Loucy (cell line): ENCODE measurements at regions not wholly inside any gene's neighbourhood (a gene's known extent, or its start where the extent isn't known, plus 50 kb on each side); places are given as distances from the start of the nearest gene placed in this dataset.
"Not testable (repeated sequence)": the region's sequence is repeated elsewhere in the genome, so short reads cannot be mapped to it uniquely, and the experiment has no call there.

Source experiments
- H2AFZ ChIP-seq: fragments of 200-600 bp; sonication (generic); 2 replicates; pipeline ENCODE4 v1.6.0; 2016; ENCODE audit warnings: antibody characterized with exemption, mild to moderate bottlenecking, low read length, moderate library complexity
- H3F3A ChIP-seq: fragments of 200-600 bp; 2 replicates; pipeline ENCODE4 v1.6.0; 2016; ENCODE audit warnings: antibody characterized with exemption, low read depth, mild to moderate bottlenecking
- H3K27me3 ChIP-seq: fragments of 200-600 bp; sonication (generic); 2 replicates; pipeline ENCODE4 v1.6.1; 2014; ENCODE audit warnings: low read length, mild to moderate bottlenecking; ENCODE audit not compliant: insufficient read depth, poor library complexity, severe bottlenecking
- H3K36me3 ChIP-seq: fragments of 200-600 bp; sonication (generic); 2 replicates; pipeline ENCODE4 v1.6.1; 2016; ENCODE audit warnings: low read length; ENCODE audit not compliant: insufficient read depth
- H3K4me1 ChIP-seq: fragments of 200-600 bp; sonication (generic); 2 replicates; pipeline ENCODE4 v1.5.1; 2014; ENCODE audit warnings: low read length, mild to moderate bottlenecking; ENCODE audit not compliant: insufficient read depth, poor library complexity, severe bottlenecking
- H3K4me2 ChIP-seq: fragments of 200-600 bp; sonication (generic); 2 replicates; pipeline ENCODE4 v1.6.0; 2014; ENCODE audit warnings: antibody characterized with exemption, low read length, low read depth, mild to moderate bottlenecking; ENCODE audit not compliant: poor library complexity, severe bottlenecking
- H3K4me3 ChIP-seq: fragments of 200-600 bp; sonication (generic); 2 replicates; pipeline ENCODE4 v1.5.1; 2014; ENCODE audit warnings: low read length, mild to moderate bottlenecking, mixed read lengths; ENCODE audit not compliant: poor library complexity, severe bottlenecking
- H3K79me2 ChIP-seq: fragments of 200-600 bp; sonication (generic); 2 replicates; pipeline ENCODE4 v1.6.1; 2014; ENCODE audit warnings: low read length; ENCODE audit not compliant: insufficient read depth
- H3K9ac ChIP-seq: fragments of 200-600 bp; sonication (generic); 2 replicates; pipeline ENCODE4 v1.6.0; 2014; ENCODE audit warnings: mild to moderate bottlenecking, low read depth, low read length, moderate library complexity; ENCODE audit not compliant: poor library complexity, severe bottlenecking
- H3K9me2 ChIP-seq: fragments of 200-600 bp; sonication (generic); replicated peaks from 2 replicates; pipeline ENCODE4 v1.6.1; 2016; ENCODE audit warnings: low read depth, low read length, mixed read lengths
- H3K9me3 ChIP-seq: fragments of 200-600 bp; sonication (generic); 2 replicates; pipeline ENCODE4 v1.6.1; 2014; ENCODE audit warnings: mild to moderate bottlenecking, antibody characterized with exemption, low read length, low read depth; ENCODE audit not compliant: insufficient read depth
- H4K20me1 ChIP-seq: fragments of 200-600 bp; sonication (generic); 2 replicates; pipeline ENCODE4 v1.6.0; 2014; ENCODE audit warnings: antibody characterized with exemption, low read length, mild to moderate bottlenecking; ENCODE audit not compliant: insufficient read depth, poor library complexity, severe bottlenecking
- EZH2phosphoT487 ChIP-seq: fragments of 200-600 bp; IDR thresholded peaks from 2 replicates; pipeline ENCODE4 v1.6.1; 2018; ENCODE audit warnings: antibody characterized with exemption, mild to moderate bottlenecking, moderate library complexity, borderline replicate concordance
- TF ChIP-seq, protein P1 (sequence below): fragments of 200-600 bp; sonication (generic); conservative IDR thresholded peaks from 2 replicates; pipeline ENCODE4 v1.5.1; 2014; ENCODE audit warnings: mild to moderate bottlenecking, antibody characterized with exemption, low read length

- TF ChIP-seq, protein P1, sequence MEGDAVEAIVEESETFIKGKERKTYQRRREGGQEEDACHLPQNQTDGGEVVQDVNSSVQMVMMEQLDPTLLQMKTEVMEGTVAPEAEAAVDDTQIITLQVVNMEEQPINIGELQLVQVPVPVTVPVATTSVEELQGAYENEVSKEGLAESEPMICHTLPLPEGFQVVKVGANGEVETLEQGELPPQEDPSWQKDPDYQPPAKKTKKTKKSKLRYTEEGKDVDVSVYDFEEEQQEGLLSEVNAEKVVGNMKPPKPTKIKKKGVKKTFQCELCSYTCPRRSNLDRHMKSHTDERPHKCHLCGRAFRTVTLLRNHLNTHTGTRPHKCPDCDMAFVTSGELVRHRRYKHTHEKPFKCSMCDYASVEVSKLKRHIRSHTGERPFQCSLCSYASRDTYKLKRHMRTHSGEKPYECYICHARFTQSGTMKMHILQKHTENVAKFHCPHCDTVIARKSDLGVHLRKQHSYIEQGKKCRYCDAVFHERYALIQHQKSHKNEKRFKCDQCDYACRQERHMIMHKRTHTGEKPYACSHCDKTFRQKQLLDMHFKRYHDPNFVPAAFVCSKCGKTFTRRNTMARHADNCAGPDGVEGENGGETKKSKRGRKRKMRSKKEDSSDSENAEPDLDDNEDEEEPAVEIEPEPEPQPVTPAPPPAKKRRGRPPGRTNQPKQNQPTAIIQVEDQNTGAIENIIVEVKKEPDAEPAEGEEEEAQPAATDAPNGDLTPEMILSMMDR: no peak
- TF ChIP-seq EZH2phosphoT487: no peak
- Histone ChIP-seq H3K4me3 (no peak overlapping the region), H3K4me2 (no peak overlapping the region), H3K9ac (no peak overlapping the region), H3K36me3 (no peaks in the 10 kb centered on the region), H3F3A (no peaks in the 10 kb centered on the region), H3K4me1 (no peaks in the 10 kb centered on the region), H4K20me1 (no peaks in the 10 kb centered on the region), H3K9me3 (no peaks in the 10 kb centered on the region; the same call in 1 of the 2 replicates), H2AFZ (no peak overlapping the region), H3K79me2 (no peaks in the 10 kb centered on the region), H3K27me3 (no peaks in the 10 kb centered on the region), H3K9me2 (no peaks in the 10 kb centered on the region)
Observed at GRCh38 chr7:124630395-124630794, 135.2 kb downstream of the GPR37 start.

GRCh38 chr7:124618871-124619270 lies 146.7 kb downstream of the GPR37 start:
- H3K36me3 ChIP-seq: no peaks in the 10 kb centered on the region
- H3F3A ChIP-seq: no peaks in the 10 kb centered on the region
- H3K4me1 ChIP-seq: no peaks in the 10 kb centered on the region
- H4K20me1 ChIP-seq: no peaks in the 10 kb centered on the region
- H3K9me3 ChIP-seq: no peaks in the 10 kb centered on the region
- H3K9ac ChIP-seq: no peak overlapping the region
- no peaks in the 10 kb centered on the region for H3K79me2 ChIP-seq
- no peak overlapping the region for H3K4me3 ChIP-seq
- TF ChIP-seq EZH2phosphoT487: no peak
- TF ChIP-seq, protein P1: no peak
- H3K27me3 ChIP-seq: no peaks in the 10 kb centered on the region
- no peak overlapping the region for H3K4me2 ChIP-seq
- no peaks in the 10 kb centered on the region for H3K9me2 ChIP-seq
- H2AFZ ChIP-seq: no peak overlapping the region

DNA sequence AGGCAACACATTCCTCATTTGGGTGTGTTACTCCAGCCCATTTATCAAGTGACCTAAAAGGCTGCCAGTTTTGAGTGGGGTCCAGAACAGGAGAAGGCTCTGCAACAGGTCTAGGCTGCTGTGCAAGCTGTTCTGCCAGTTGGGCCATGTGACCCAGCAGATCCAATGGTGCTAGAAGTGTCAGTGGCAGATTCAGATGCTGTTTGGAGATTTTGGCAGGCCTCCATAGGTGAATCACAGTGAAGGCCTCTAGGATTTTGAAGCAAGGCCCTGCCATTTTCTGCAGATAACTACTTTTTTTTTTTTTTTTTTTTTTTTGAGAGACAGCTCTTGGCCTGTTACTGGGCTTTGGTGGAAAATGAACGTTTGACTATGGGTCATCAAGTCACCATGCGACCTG lies 147.5 kb downstream of the GPR37 start:
- H3K9ac ChIP-seq, H3K4me2 ChIP-seq, H3K79me2 ChIP-seq, H3K4me3 ChIP-seq, H3K27me3 ChIP-seq, H4K20me1 ChIP-seq, H2AFZ ChIP-seq, H3K9me2 ChIP-seq, H3K9me3 ChIP-seq, H3K4me1 ChIP-seq, H3F3A ChIP-seq, H3K36me3 ChIP-seq: not testable (repeated sequence)

DNA sequence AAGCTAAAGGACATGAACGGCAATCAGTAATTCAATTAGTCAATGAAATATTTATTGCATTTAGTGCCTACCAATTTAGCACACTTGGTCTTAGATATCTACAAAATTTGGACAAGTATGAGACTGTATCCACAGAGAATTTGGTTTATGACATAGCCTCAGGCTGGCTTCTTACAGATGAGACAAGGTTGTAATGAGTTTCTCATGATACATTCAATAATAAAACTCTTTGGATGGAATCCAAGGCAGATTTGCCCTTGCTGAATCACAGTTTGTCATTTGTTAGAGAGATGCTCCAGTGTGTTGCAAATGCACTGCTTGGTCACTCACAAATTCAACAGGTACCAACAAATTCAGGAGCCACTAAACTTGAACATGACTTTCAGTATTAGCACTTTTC lies 162.5 kb downstream of the GPR37 start:
- Histone ChIP-seq H2AFZ (no peak overlapping the region), H3K27me3 (no peaks in the 10 kb centered on the region), H3F3A (no peaks in the 10 kb centered on the region)

More for the DNA sequence above, 162.5 kb downstream of the GPR37 start:
- Histone ChIP-seq H3K9me2 (no peaks in the 10 kb centered on the region), H4K20me1 (no peaks in the 10 kb centered on the region), H3K9ac (no peak overlapping the region), H3K4me1 (no peaks in the 10 kb centered on the region), H3K9me3 (no peaks in the 10 kb centered on the region), H3K36me3 (no peaks in the 10 kb centered on the region), H3K4me2 (no peak overlapping the region), H3K79me2 (no peaks in the 10 kb centered on the region), H3K4me3 (no peak overlapping the region)
- no peak for TF ChIP-seq EZH2phosphoT487
